Lower leg skin (tissue), 4 donors: ENCODE measurements at regions not wholly inside any gene's neighbourhood (a gene's known extent, or its start where the extent isn't known, plus 50 kb on each side); places are given as distances from the start of the nearest gene placed in this dataset.

ENCODE experiments used
- DNase-seq, 2 donors: peaks; one replicate each; pipeline ENCODE4 v3.0.0-alpha.2; 2019; ENCODE audit warnings: low spot score in 2 of 2
- H3K4me3 ChIP-seq: fragments of 200-600 bp; sonication (generic); 2 replicates; pipeline ENCODE4 v1.5.1; 2017; ENCODE audit warnings: mild to moderate bottlenecking, low read depth; ENCODE audit not compliant: poor library complexity, severe bottlenecking
- CTCF ChIP-seq, 3 donors: fragments of 450-650 bp; IDR thresholded peaks; one replicate each; pipeline ENCODE4 v1.5.1; 2016; ENCODE audit warnings: antibody characterized with exemption in 3 of 3, mild to moderate bottlenecking in 3 of 3, moderate library complexity in 2 of 3
- POLR2A ChIP-seq, 2 donors: fragments of 450-650 bp; IDR thresholded peaks; one replicate each; pipeline ENCODE4 v1.6.1; 2016 to 2017; ENCODE audit warnings: antibody characterized with exemption in 2 of 2, mild to moderate bottlenecking in 1 of 2, moderate library complexity in 1 of 2
- whole genome bisulfite sequencing, 2 donors: methylation state at CpG; one replicate each; pipeline ENCODE4 v1.1.5; 2018; 5-methylcytosine and 5-hydroxymethylcytosine counted together
- intact Hi-C: fragments of 100-400 bp; cut with DNase I; formaldehyde crosslinking; loops from one replicate; pipeline ENCODE4 v1.15.0; 2023; ENCODE audit warnings: low total_unique reads

- DNase-seq, result no peak
- intact Hi-C loops, result no loop called here
- 86 to 93% methylated on average over 4 of the region's 4 CpGs for WGBS, 2 donors
- H3K4me3 ChIP-seq, result no peak overlapping the region
- TF ChIP-seq POLR2A (IDR thresholded peaks at IDR 0.05) (no peak), CTCF (IDR thresholded peaks at IDR 0.05) (no peak)
Observed at GRCh38 chr2:47996808-47997207, 90.5 kb upstream of the FBXO11 start.

GRCh38 chr2:47999512-47999911 is 93.2 kb upstream of the FBXO11 start:
- intact Hi-C loops, result no loop called here
- WGBS, 2 donors, result 81 to 84% methylated on average over 1 of the region's 1 CpG
- TF ChIP-seq POLR2A (IDR thresholded peaks at IDR 0.05) (no peak), CTCF (IDR thresholded peaks at IDR 0.05) (no peak)
- no peak overlapping the region for H3K4me3 ChIP-seq
- no peak for DNase-seq

GRCh38 chr2:48001498-48001897 is 95.2 kb upstream of the FBXO11 start:
- no peak overlapping the region for H3K4me3 ChIP-seq
- TF ChIP-seq CTCF (IDR thresholded peaks at IDR 0.05), result no peak
- DNase-seq, result no peak
- intact Hi-C loops, result no loop called here

- intact Hi-C loops, result no loop called here
- no peak overlapping the region for H3K4me3 ChIP-seq
- no peak for TF ChIP-seq POLR2A (IDR thresholded peaks at IDR 0.05)
- no peak for TF ChIP-seq CTCF (IDR thresholded peaks at IDR 0.05)
- DNase-seq, result no peak
Observed at GRCh38 chr2:48006094-48006493, 99.8 kb upstream of the FBXO11 start.

GRCh38 chr2:48007699-48008268 is 101.5 kb upstream of the FBXO11 start:
- intact Hi-C loops, result no loop called here
- WGBS, 2 donors, result 100% methylated on average over 2 of the region's 2 CpGs
- no peak for TF ChIP-seq CTCF (IDR thresholded peaks at IDR 0.05)
- no peak for TF ChIP-seq POLR2A (IDR thresholded peaks at IDR 0.05)
- DNase-seq, result no peak
- no peak overlapping the region for H3K4me3 ChIP-seq

- intact Hi-C loops, result no loop called here
- no peak overlapping the region for H3K4me3 ChIP-seq
- TF ChIP-seq CTCF (IDR thresholded peaks at IDR 0.05) (no peak), POLR2A (IDR thresholded peaks at IDR 0.05) (no peak)
- no peak for DNase-seq
- 87 to 91% methylated on average over 2 of the region's 2 CpGs for WGBS, 2 donors
Observed at GRCh38 chr2:48009256-48009655, 103.0 kb upstream of the FBXO11 start.
